ENCODE measurements at regions not wholly inside any gene's neighbourhood (a gene's known extent, or its start where the extent isn't known, plus 50 kb on each side); places are given as distances from the start of the nearest gene placed in this dataset.

DNA sequence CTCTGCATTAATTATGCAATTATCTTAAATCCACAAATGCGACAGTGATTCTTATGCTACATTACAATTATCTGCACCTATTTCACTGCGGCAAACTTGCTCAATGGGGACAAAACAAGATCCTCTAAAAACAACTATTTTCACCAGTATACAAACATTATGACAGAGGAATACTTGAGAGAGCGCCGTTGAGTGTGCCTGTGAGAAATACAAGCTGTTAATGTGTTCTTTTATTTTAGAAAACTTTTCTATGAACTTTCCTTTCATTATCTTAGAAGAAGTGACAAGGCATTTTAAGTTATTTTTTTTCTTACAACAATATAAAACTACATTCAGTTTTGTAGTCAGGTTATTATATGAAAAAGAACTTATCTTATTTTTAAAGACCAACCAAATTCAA, 1247.0 kb downstream of the FSCB start:
- TF ChIP-seq, protein P1, sequence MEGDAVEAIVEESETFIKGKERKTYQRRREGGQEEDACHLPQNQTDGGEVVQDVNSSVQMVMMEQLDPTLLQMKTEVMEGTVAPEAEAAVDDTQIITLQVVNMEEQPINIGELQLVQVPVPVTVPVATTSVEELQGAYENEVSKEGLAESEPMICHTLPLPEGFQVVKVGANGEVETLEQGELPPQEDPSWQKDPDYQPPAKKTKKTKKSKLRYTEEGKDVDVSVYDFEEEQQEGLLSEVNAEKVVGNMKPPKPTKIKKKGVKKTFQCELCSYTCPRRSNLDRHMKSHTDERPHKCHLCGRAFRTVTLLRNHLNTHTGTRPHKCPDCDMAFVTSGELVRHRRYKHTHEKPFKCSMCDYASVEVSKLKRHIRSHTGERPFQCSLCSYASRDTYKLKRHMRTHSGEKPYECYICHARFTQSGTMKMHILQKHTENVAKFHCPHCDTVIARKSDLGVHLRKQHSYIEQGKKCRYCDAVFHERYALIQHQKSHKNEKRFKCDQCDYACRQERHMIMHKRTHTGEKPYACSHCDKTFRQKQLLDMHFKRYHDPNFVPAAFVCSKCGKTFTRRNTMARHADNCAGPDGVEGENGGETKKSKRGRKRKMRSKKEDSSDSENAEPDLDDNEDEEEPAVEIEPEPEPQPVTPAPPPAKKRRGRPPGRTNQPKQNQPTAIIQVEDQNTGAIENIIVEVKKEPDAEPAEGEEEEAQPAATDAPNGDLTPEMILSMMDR (conservative IDR thresholded peaks at IDR 0.05; ENCODE audit: low read depth, low read length): no peak
- no peak for TF ChIP-seq EZH2 (IDR thresholded peaks at IDR 0.05; ENCODE audit: borderline replicate concordance, low read depth, low read length, poor library complexity, severe bottlenecking)
